ENCODE measurements at regions not wholly inside any gene's neighbourhood (a gene's known extent, or its start where the extent isn't known, plus 50 kb on each side); places are given as distances from the start of the nearest gene placed in this dataset.

- H3K4me1 Mint-ChIP-seq (ENCODE audit: unreplicated experiment): no peaks in the 10 kb centered on the region
- no peak overlapping the region for H3K27ac Mint-ChIP-seq (ENCODE audit: unreplicated experiment)
- H3K27me3 Mint-ChIP-seq (ENCODE audit: unreplicated experiment): no peaks in the 10 kb centered on the region
- H3K9me3 Mint-ChIP-seq (ENCODE audit: unreplicated experiment): peaks cover 26% of the 10 kb centered on the region
- DNase-seq (ENCODE audit: low spot score): no peak
- no peak overlapping the region for H3K4me3 Mint-ChIP-seq (ENCODE audit: unreplicated experiment)
- TF ChIP-seq CTCF (IDR thresholded peaks at IDR 0.05; ENCODE audit: unreplicated experiment): no peak
- no peaks in the 10 kb centered on the region for H3K36me3 Mint-ChIP-seq (ENCODE audit: low read depth, unreplicated experiment)
These were observed 752.0 kb upstream of the GRM7 start for GRCh38 chr3:6108957-6109356.

GRCh38 chr3:6110451-6110850 is 750.5 kb upstream of the GRM7 start:
- H3K27ac Mint-ChIP-seq (ENCODE audit: unreplicated experiment): no peak overlapping the region
- DNase-seq (ENCODE audit: low spot score): no peak
- peaks cover 19% of the 10 kb centered on the region for H3K9me3 Mint-ChIP-seq (ENCODE audit: unreplicated experiment)
- H3K4me3 Mint-ChIP-seq (ENCODE audit: unreplicated experiment): no peak overlapping the region
- no peak for TF ChIP-seq CTCF (IDR thresholded peaks at IDR 0.05; ENCODE audit: unreplicated experiment)
- no peaks in the 10 kb centered on the region for H3K36me3 Mint-ChIP-seq (ENCODE audit: low read depth, unreplicated experiment)
- H3K4me1 Mint-ChIP-seq (ENCODE audit: unreplicated experiment): no peaks in the 10 kb centered on the region
- no peaks in the 10 kb centered on the region for H3K27me3 Mint-ChIP-seq (ENCODE audit: unreplicated experiment)

- Mint-ChIP-seq H3K4me1 (ENCODE audit: unreplicated experiment) (no peaks in the 10 kb centered on the region), H3K4me3 (ENCODE audit: unreplicated experiment) (no peak overlapping the region), H3K27ac (ENCODE audit: unreplicated experiment) (no peak overlapping the region), H3K36me3 (ENCODE audit: low read depth, unreplicated experiment) (no peaks in the 10 kb centered on the region), H3K9me3 (ENCODE audit: unreplicated experiment) (peaks cover 15% of the 10 kb centered on the region), H3K27me3 (ENCODE audit: unreplicated experiment) (no peaks in the 10 kb centered on the region)
- DNase-seq (ENCODE audit: low spot score): no peak
- TF ChIP-seq CTCF (IDR thresholded peaks at IDR 0.05; ENCODE audit: unreplicated experiment): no peak
These were observed 748.4 kb upstream of the GRM7 start for GRCh38 chr3:6112546-6112945.

DNA sequence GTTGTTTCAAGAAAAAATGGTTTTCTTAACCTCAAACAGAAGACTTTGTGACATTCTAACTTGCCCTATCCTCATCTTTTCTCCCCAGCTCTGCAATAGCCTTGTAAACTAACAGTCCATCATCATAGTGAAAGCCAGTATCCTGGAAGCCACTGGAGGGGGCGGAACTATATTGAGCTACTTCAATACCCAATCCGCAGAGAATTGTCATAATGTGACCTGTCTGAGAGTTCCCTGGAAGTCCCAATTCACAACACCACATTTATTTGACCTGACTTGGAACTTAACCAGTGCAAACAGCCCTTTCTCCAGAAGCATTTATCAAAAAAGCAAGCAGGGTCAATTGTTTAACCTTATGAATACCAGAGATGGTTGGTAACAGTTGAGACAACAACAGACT is 747.6 kb upstream of the GRM7 start:
- H3K9me3 Mint-ChIP-seq (ENCODE audit: unreplicated experiment): peaks cover 12% of the 10 kb centered on the region
- no peak overlapping the region for H3K4me3 Mint-ChIP-seq (ENCODE audit: unreplicated experiment)
- H3K27me3 Mint-ChIP-seq (ENCODE audit: unreplicated experiment): no peaks in the 10 kb centered on the region
- no peak for TF ChIP-seq CTCF (IDR thresholded peaks at IDR 0.05; ENCODE audit: unreplicated experiment)
- H3K4me1 Mint-ChIP-seq (ENCODE audit: unreplicated experiment): no peaks in the 10 kb centered on the region
- no peaks in the 10 kb centered on the region for H3K36me3 Mint-ChIP-seq (ENCODE audit: low read depth, unreplicated experiment)
- DNase-seq (ENCODE audit: low spot score): no peak
- no peak overlapping the region for H3K27ac Mint-ChIP-seq (ENCODE audit: unreplicated experiment)

- Mint-ChIP-seq H3K4me1 (ENCODE audit: unreplicated experiment) (no peaks in the 10 kb centered on the region), H3K36me3 (ENCODE audit: low read depth, unreplicated experiment) (no peaks in the 10 kb centered on the region), H3K27ac (ENCODE audit: unreplicated experiment) (no peak overlapping the region), H3K4me3 (ENCODE audit: unreplicated experiment) (no peak overlapping the region), H3K27me3 (ENCODE audit: unreplicated experiment) (no peaks in the 10 kb centered on the region), H3K9me3 (ENCODE audit: unreplicated experiment) (peaks cover 12% of the 10 kb centered on the region)
- TF ChIP-seq CTCF (IDR thresholded peaks at IDR 0.05; ENCODE audit: unreplicated experiment): no peak
- DNase-seq (ENCODE audit: low spot score): no peak
These were observed 741.5 kb upstream of the GRM7 start for GRCh38 chr3:6119367-6119766.
